Stomach smooth muscle (tissue), 2 donors: ENCODE measurements at regions not wholly inside any gene's neighbourhood (a gene's known extent, or its start where the extent isn't known, plus 50 kb on each side); places are given as distances from the start of the nearest gene placed in this dataset.

ENCODE experiments used
- H3K27ac ChIP-seq: one replicate; pipeline ENCODE4 v1.7.0; 2013; ENCODE audit warnings: mild to moderate bottlenecking, low read length, inconsistent platforms
- H3K27me3 ChIP-seq, 2 donors: one replicate each; pipeline ENCODE4 v1.7.0; 2013; ENCODE audit warnings: low read length in 2 of 2; ENCODE audit not compliant: insufficient read depth in 2 of 2, control insufficient read depth in 1 of 2
- H3K36me3 ChIP-seq, 2 donors: one replicate each; pipeline ENCODE4 v1.7.0; 2013; ENCODE audit warnings: low read length in 2 of 2; ENCODE audit not compliant: control insufficient read depth in 2 of 2, insufficient read depth in 2 of 2
- H3K4me1 ChIP-seq: one replicate; pipeline ENCODE4 v1.7.0; 2013; ENCODE audit warnings: low read length; ENCODE audit not compliant: control insufficient read depth, insufficient read depth
- H3K4me3 ChIP-seq, 2 donors: one replicate each; pipeline ENCODE4 v1.7.0; 2013; ENCODE audit warnings: low read length in 2 of 2
- H3K9ac ChIP-seq, 2 donors: one replicate each; pipeline ENCODE4 v1.7.0; 2013; ENCODE audit warnings: low read length in 2 of 2, mild to moderate bottlenecking in 1 of 2
- H3K9me3 ChIP-seq, 2 donors: one replicate each; pipeline ENCODE4 v1.7.0; 2013; ENCODE audit warnings: low read length in 2 of 2; ENCODE audit not compliant: control insufficient read depth in 2 of 2
- donor health status: healthy.
- donor health status: Pancreatic carcinoma.

- Histone ChIP-seq H3K4me3 (no peak overlapping the region), H3K9me3 (peaks cover 0 to 2% of the 10 kb centered on the region in 2 donors), H3K4me1 (no peaks in the 10 kb centered on the region), H3K36me3 (no peaks in the 10 kb centered on the region), H3K27me3 (no peaks in the 10 kb centered on the region), H3K27ac (no peak overlapping the region), H3K9ac (no peak overlapping the region)
Observed at GRCh38 chr5:63685454-63685853, 276.8 kb downstream of the HTR1A start.

DNA sequence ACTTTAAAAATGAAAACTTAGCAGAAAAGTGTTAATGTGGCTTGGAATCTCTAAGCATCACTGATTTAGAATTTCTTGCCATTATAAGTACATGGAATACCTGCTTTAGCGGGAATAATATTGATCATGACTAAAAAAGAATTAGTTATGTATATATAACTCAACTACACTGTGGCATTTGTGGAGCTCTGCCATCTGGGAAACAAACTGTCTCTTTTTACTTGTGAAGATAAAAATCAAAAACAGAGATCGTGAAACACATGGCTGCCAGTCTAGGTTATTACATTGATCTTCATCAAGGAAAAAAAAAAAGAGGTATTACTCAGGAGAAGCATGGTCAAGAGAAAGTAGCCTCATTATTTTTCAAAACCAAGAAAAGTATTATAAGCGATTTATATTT is 287.4 kb downstream of the HTR1A start:
- H3K36me3 ChIP-seq, result no peaks in the 10 kb centered on the region
- no peaks in the 10 kb centered on the region for H3K27me3 ChIP-seq
- H3K4me1 ChIP-seq, result no peaks in the 10 kb centered on the region
- H3K9ac ChIP-seq, result no peak overlapping the region
- no peak overlapping the region for H3K4me3 ChIP-seq
- peaks cover 0 to 2% of the 10 kb centered on the region in 2 donors for H3K9me3 ChIP-seq
- no peak overlapping the region for H3K27ac ChIP-seq

DNA sequence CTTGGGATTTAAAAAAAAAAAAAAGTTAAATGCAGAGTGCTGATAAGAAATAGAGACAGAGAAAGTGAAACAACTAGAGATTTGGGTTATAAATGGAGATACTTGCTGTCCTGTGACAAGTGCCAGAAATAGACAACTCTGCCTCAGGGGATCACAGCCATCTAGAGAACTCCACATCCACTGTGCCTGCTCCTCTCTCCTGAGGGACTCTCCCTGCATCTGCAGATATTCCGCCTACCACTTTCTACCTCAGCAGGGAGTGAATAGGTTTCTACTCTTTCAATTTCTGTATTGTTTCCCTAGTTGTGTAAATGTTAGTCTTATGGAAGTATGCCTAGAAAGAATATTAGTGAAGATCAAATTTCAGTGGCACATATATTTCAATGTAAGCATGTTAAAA is 307.2 kb downstream of the HTR1A start:
- Histone ChIP-seq H3K9ac (no peak overlapping the region), H3K27me3 (no peaks in the 10 kb centered on the region), H3K4me3 (no peak overlapping the region), H3K4me1 (no peaks in the 10 kb centered on the region), H3K9me3 (no peaks in the 10 kb centered on the region), H3K36me3 (no peaks in the 10 kb centered on the region), H3K27ac (no peak overlapping the region)

- Histone ChIP-seq H3K4me3 (no peak overlapping the region), H3K9me3 (no peaks in the 10 kb centered on the region), H3K27ac (no peak overlapping the region), H3K36me3 (no peaks in the 10 kb centered on the region), H3K4me1 (no peaks in the 10 kb centered on the region), H3K9ac (no peak overlapping the region), H3K27me3 (no peaks in the 10 kb centered on the region)
Observed at GRCh38 chr5:63650581-63650980, 311.7 kb downstream of the HTR1A start.

DNA sequence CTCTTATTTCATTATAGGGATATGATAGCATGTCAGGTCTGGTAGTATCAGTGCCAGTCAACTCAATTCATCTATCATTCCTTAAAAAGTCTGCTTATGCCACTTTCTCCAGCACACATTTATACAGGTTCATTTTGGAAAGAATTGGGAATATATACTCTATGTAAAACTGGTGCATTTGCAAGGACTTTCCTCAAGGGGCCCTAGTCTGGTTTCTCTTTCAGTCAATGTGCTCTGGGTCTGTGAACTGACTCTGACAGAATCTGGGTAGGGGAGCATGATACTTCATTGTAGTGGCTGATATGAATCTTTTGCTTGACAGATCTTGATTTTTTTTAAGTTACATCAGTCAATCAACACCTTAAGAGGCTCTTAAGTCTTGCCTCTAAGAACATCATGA is 313.9 kb downstream of the HTR1A start:
- no peaks in the 10 kb centered on the region for H3K36me3 ChIP-seq

DNA sequence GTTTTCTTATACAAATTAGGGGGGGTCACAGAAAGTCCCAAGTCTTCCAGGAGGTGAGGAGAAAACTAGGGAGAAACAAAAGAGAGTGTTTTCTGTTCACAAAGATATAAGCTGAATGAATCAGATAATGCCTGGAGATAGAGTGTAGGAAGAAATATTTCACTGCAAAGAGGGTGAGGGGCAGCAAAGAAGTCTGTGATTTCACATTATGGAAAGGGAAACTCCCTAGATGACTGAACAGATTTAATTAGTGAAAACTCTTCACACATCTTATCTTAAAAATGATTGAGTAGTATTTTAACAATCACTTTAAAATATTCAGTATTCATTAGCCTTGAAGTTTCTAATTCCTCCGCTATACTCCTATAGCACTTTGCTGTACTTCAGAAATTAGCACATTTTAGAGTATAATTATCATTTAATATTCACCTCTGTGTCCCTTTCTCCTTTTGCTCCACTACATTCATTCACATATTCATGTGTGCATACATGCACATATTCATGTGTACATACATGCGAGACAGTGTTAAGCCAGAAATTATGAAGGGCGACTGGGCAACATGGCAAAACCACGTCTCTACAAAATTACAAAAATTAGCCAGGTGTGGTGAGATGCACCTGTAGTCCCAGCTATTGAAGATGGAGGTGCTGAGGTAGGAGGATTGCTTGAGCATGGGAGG is 332.2 kb downstream of the HTR1A start:
- Histone ChIP-seq H3K9ac (no peak overlapping the region), H3K27me3 (no peaks in the 10 kb centered on the region), H3K4me3 (no peak overlapping the region), H3K4me1 (no peaks in the 10 kb centered on the region), H3K27ac (no peak overlapping the region), H3K36me3 (no peaks in the 10 kb centered on the region), H3K9me3 (no peaks in the 10 kb centered on the region)

More for the DNA sequence above, 313.9 kb downstream of the HTR1A start:
- Histone ChIP-seq H3K27me3 (no peaks in the 10 kb centered on the region), H3K4me3 (no peak overlapping the region), H3K9me3 (no peaks in the 10 kb centered on the region), H3K27ac (no peak overlapping the region), H3K9ac (no peak overlapping the region), H3K4me1 (no peaks in the 10 kb centered on the region)

DNA sequence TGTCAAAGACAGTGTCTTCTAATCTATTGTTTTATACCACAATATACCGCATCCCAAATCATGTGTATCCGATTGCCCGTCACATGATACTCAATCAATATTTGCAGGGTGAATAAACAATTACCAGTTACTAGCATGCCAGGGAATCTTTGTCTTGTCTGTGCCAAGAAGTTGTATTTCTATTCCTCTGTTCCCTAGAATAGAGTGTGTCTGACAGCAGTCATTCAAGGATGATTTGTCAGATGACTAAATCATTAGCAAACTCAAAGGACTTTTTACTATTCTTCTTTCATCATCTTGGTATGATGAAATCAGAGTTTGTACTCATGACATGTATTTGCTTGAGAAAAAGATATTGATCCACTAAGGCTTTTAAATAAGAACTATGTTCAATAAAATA is 348.8 kb downstream of the HTR1A start:
- Histone ChIP-seq H3K4me3 (no peak overlapping the region), H3K27ac (no peak overlapping the region), H3K9me3 (no peaks in the 10 kb centered on the region), H3K4me1 (no peaks in the 10 kb centered on the region), H3K9ac (no peak overlapping the region), H3K27me3 (no peaks in the 10 kb centered on the region), H3K36me3 (no peaks in the 10 kb centered on the region)

- no peak overlapping the region for H3K27ac ChIP-seq
- no peaks in the 10 kb centered on the region for H3K9me3 ChIP-seq
- no peak overlapping the region for H3K4me3 ChIP-seq
- H3K36me3 ChIP-seq, result no peaks in the 10 kb centered on the region
- H3K4me1 ChIP-seq, result no peaks in the 10 kb centered on the region
- H3K9ac ChIP-seq, result no peak overlapping the region
- no peaks in the 10 kb centered on the region for H3K27me3 ChIP-seq
Observed at GRCh38 chr5:63603996-63604395, 358.2 kb downstream of the HTR1A start.

DNA sequence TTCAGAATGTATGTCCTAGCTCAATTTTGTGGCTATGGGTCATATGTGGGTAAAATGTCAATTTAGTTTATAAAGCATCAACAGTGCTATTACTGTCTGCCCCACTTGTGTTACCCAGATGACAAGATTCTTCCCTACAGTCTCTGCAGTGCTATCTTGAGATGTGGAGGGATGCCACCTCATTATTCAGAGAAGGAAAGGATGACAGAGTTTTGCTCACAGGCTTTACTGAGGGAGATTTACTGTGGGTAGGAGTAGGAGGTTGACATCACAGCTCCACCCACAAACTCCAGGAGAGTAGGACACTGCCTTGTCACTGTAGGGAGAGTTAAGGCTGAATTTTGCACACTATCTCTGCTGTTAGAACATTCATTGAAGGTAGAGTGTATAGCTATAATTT is 359.3 kb downstream of the HTR1A start:
- no peaks in the 10 kb centered on the region for H3K36me3 ChIP-seq
- peaks cover 0 to 2% of the 10 kb centered on the region in 2 donors for H3K9me3 ChIP-seq
- H3K27me3 ChIP-seq, result no peaks in the 10 kb centered on the region
- H3K27ac ChIP-seq, result no peak overlapping the region
- H3K9ac ChIP-seq, result no peak overlapping the region
- no peaks in the 10 kb centered on the region for H3K4me1 ChIP-seq
- H3K4me3 ChIP-seq, result no peak overlapping the region

DNA sequence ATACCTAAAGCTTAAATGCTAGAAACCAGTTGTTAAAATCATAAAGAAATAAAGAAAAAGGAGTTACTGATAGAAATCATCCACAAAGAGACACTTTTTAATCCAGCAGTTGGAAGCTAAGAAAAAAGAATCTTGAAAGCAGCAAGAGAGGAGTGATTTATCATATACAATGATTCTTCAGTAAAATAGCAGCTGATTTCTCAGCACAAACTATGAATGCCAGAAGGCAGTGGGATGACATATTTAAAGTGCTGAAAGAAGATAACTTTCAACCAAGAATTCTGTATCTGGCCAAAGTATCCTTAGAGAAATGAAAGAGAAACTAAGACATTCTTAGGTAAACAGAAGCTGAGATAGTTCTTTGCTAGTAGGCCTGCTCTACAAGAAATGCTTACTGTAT is 366.0 kb downstream of the HTR1A start:
- Histone ChIP-seq H3K9me3 (peaks cover 0 to 2% of the 10 kb centered on the region in 2 donors), H3K36me3 (no peaks in the 10 kb centered on the region), H3K27ac (no peak overlapping the region), H3K4me3 (no peak overlapping the region), H3K27me3 (no peaks in the 10 kb centered on the region), H3K9ac (no peak overlapping the region), H3K4me1 (no peaks in the 10 kb centered on the region)

DNA sequence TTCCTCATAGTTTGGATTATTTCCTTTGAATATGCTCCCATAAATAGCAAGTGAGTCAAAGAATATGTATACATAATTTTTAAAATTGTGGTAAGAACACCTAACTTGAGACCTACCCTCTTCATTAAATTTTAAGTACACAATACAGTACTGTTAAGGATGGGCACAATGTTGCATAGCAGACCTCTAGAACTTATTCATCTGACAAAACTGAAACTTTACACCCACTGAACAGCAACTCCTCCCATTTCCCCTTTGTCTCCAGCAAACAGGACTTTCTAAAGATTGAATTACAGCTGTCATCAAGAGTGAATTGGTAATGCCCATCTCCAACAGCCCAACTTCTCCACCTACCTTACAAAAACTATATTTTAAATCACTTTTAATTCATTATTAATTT is 388.9 kb downstream of the HTR1A start:
- Histone ChIP-seq H3K4me3 (no peak overlapping the region), H3K9me3 (no peaks in the 10 kb centered on the region), H3K27me3 (no peaks in the 10 kb centered on the region), H3K4me1 (no peaks in the 10 kb centered on the region), H3K27ac (no peak overlapping the region), H3K9ac (no peak overlapping the region), H3K36me3 (no peaks in the 10 kb centered on the region)
